ENCODE measurements at regions not wholly inside any gene's neighbourhood (a gene's known extent, or its start where the extent isn't known, plus 50 kb on each side); places are given as distances from the start of the nearest gene placed in this dataset.

GRCh38 chr10:43863270-43863669 lies 214.6 kb upstream of the ZNF32 start (continued):
- TF ChIP-seq EP300 (IDR thresholded peaks at IDR 0.05; ENCODE audit: borderline replicate concordance in 1 of 2, low read depth in 2 of 2, low read length in 2 of 2), result no peak
- no peak for TF ChIP-seq KDM4A (IDR thresholded peaks at IDR 0.05; ENCODE audit: low read depth, low read length, severe bottlenecking)
- TF ChIP-seq YY1 (IDR thresholded peaks at IDR 0.05; ENCODE audit: low read depth, low read length), result no peak
- no peak for TF ChIP-seq TCF12 (IDR thresholded peaks at IDR 0.05; ENCODE audit: low read depth, low read length)
- no peak for TF ChIP-seq ATF3 (IDR thresholded peaks at IDR 0.05; ENCODE audit: insufficient read depth, low read depth, low read length)
- TF ChIP-seq RFX5 (IDR thresholded peaks at IDR 0.05; ENCODE audit: borderline replicate concordance, low read depth, low read length), result no peak

All from H1 (cell line).